ENCODE measurements at regions not wholly inside any gene's neighbourhood (a gene's known extent, or its start where the extent isn't known, plus 50 kb on each side); places are given as distances from the start of the nearest gene placed in this dataset.

DNA sequence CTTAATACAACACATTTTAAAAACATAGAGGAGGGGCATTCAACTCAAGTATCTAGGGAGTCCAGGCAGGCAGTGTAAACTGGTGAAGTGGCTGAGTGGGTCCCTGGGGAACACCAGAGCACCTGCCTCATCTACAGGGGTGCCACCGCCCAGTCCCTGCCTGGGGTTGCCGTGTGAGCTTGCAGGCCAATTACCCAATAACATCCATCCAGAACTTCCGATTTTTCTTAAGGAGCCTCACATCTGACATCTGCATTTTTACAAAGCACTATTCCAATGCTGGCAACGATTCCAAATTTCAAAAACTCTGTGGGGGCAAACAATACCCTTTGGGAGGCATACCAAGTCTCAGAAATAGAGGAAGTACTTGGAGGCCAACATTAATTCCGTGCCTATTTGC is 288.4 kb upstream of the TSHZ2 start:
- no peaks in the 10 kb centered on the region for H3K36me3 Mint-ChIP-seq
- Histone ChIP-seq H2AFZ (replicated peaks) (no peak overlapping the region), H3F3A (ENCODE audit: low read depth) (no peaks in the 10 kb centered on the region), H3K36me3 (no peaks in the 10 kb centered on the region), H3K4me1 (no peaks in the 10 kb centered on the region), H4K20me1 (ENCODE audit: low read depth) (no peaks in the 10 kb centered on the region), H3K79me2 (ENCODE audit: low read depth) (no peaks in the 10 kb centered on the region), H3K9me3 (ENCODE audit: low read depth) (no peaks in the 10 kb centered on the region), H3K4me2 (no peak overlapping the region), H3K27ac (no peak overlapping the region), H3K27me3 (no peaks in the 10 kb centered on the region), H3K4me3 (no peak overlapping the region), H3K9ac (no peak overlapping the region)
- DNase-seq (ENCODE audit: low spot score) = no peak
- H3K27me3 Mint-ChIP-seq (ENCODE audit: insufficient read depth, low read depth) = no peaks in the 10 kb centered on the region
- peaks cover 17% of the 10 kb centered on the region for H3K4me1 Mint-ChIP-seq
- H3K4me3 Mint-ChIP-seq = no peak overlapping the region
- no peaks in the 10 kb centered on the region for H3K9me3 Mint-ChIP-seq
- H3K27ac Mint-ChIP-seq = no peak overlapping the region
- TF ChIP-seq, protein P1, sequence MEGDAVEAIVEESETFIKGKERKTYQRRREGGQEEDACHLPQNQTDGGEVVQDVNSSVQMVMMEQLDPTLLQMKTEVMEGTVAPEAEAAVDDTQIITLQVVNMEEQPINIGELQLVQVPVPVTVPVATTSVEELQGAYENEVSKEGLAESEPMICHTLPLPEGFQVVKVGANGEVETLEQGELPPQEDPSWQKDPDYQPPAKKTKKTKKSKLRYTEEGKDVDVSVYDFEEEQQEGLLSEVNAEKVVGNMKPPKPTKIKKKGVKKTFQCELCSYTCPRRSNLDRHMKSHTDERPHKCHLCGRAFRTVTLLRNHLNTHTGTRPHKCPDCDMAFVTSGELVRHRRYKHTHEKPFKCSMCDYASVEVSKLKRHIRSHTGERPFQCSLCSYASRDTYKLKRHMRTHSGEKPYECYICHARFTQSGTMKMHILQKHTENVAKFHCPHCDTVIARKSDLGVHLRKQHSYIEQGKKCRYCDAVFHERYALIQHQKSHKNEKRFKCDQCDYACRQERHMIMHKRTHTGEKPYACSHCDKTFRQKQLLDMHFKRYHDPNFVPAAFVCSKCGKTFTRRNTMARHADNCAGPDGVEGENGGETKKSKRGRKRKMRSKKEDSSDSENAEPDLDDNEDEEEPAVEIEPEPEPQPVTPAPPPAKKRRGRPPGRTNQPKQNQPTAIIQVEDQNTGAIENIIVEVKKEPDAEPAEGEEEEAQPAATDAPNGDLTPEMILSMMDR (IDR thresholded peaks at IDR 0.05) = no peak
- no peak for TF ChIP-seq EZH2 (IDR thresholded peaks at IDR 0.05)
- TF ChIP-seq EZH2phosphoT487 (IDR thresholded peaks at IDR 0.05) = no peak

DNA sequence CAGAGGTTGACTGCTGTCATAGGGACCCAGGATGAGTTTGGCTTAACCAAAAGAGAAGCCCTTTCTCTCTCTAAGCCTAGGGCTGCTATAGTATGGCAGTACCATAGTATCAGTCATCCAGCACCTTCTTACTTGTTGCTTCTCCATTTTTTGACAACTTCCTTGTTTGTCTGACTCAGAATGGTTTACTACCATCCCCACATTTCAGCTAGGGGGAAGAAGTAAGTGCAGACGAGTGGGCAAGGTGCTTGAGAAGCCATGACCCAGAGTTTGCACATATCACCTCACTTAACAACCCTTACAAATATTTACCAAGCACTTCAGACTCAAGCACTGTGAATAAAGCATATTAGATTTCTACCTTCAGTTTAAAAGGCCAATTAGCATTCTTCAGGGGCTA is 289.9 kb upstream of the TSHZ2 start:
- H2AFZ ChIP-seq (replicated peaks) = no peak overlapping the region
- H3K4me3 ChIP-seq = no peak overlapping the region
- no peak for DNase-seq (ENCODE audit: low spot score)
- H3K27ac Mint-ChIP-seq = no peak overlapping the region
- H3K9ac ChIP-seq = no peak overlapping the region
- H3K4me1 Mint-ChIP-seq = peaks cover 17% of the 10 kb centered on the region
- H3K4me3 Mint-ChIP-seq = no peak overlapping the region
- no peaks in the 10 kb centered on the region for H3K9me3 ChIP-seq (ENCODE audit: low read depth)
- TF ChIP-seq, protein P1 (IDR thresholded peaks at IDR 0.05) = no peak
- TF ChIP-seq EZH2phosphoT487 (IDR thresholded peaks at IDR 0.05) (no peak), EZH2 (IDR thresholded peaks at IDR 0.05) (no peak)
- H3K36me3 Mint-ChIP-seq = no peaks in the 10 kb centered on the region
- H4K20me1 ChIP-seq (ENCODE audit: low read depth) = no peaks in the 10 kb centered on the region
- H3K36me3 ChIP-seq = no peaks in the 10 kb centered on the region
- no peak overlapping the region for H3K27ac ChIP-seq
- H3F3A ChIP-seq (ENCODE audit: low read depth) = no peaks in the 10 kb centered on the region
- no peak overlapping the region for H3K4me2 ChIP-seq
- H3K4me1 ChIP-seq = no peaks in the 10 kb centered on the region
- no peaks in the 10 kb centered on the region for H3K27me3 Mint-ChIP-seq (ENCODE audit: insufficient read depth, low read depth)
- H3K79me2 ChIP-seq (ENCODE audit: low read depth) = no peaks in the 10 kb centered on the region
- no peaks in the 10 kb centered on the region for H3K9me3 Mint-ChIP-seq
- no peaks in the 10 kb centered on the region for H3K27me3 ChIP-seq

DNA sequence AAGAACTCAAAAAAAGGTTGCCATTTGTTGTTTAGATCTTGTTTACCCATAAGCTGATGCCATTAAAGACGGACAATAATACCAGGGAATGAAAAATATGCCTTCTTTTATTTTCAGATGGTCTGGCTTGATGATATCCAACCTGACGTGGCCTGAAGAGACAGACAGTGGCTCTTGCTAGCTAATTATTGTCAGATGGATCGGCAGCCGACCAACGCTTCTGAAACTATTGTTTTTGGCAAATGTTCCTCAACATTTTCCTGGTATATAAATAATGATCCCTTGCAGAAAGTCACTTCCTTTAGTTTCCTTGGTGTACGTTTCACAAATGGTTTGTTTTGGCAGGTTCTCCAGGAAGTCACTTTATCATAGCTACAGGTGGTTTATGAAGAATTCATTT is 290.9 kb upstream of the TSHZ2 start:
- Mint-ChIP-seq H3K4me1 (peaks cover 25% of the 10 kb centered on the region), H3K9me3 (no peaks in the 10 kb centered on the region), H3K36me3 (no peaks in the 10 kb centered on the region), H3K27ac (no peak overlapping the region), H3K27me3 (ENCODE audit: insufficient read depth, low read depth) (peaks cover 2% of the 10 kb centered on the region), H3K4me3 (no peak overlapping the region)
- no peak overlapping the region for H3K27ac ChIP-seq
- H3K79me2 ChIP-seq (ENCODE audit: low read depth) = no peaks in the 10 kb centered on the region
- no peaks in the 10 kb centered on the region for H3F3A ChIP-seq (ENCODE audit: low read depth)
- H3K36me3 ChIP-seq = no peaks in the 10 kb centered on the region
- H3K27me3 ChIP-seq = no peaks in the 10 kb centered on the region
- no peak for DNase-seq (ENCODE audit: low spot score)
- H2AFZ ChIP-seq (replicated peaks) = no peak overlapping the region
- H3K4me1 ChIP-seq = peaks cover 3% of the 10 kb centered on the region
- TF ChIP-seq EZH2 (IDR thresholded peaks at IDR 0.05) (no peak), EZH2phosphoT487 (IDR thresholded peaks at IDR 0.05) (no peak)
- TF ChIP-seq, protein P1 (IDR thresholded peaks at IDR 0.05) = no peak
- H3K9me3 ChIP-seq (ENCODE audit: low read depth) = no peaks in the 10 kb centered on the region
- H3K4me2 ChIP-seq = no peak overlapping the region
- no peak overlapping the region for H3K4me3 ChIP-seq
- H4K20me1 ChIP-seq (ENCODE audit: low read depth) = no peaks in the 10 kb centered on the region
- H3K9ac ChIP-seq = no peak overlapping the region
